ENCODE measurements at regions not wholly inside any gene's neighbourhood (a gene's known extent, or its start where the extent isn't known, plus 50 kb on each side); places are given as distances from the start of the nearest gene placed in this dataset.

DNA sequence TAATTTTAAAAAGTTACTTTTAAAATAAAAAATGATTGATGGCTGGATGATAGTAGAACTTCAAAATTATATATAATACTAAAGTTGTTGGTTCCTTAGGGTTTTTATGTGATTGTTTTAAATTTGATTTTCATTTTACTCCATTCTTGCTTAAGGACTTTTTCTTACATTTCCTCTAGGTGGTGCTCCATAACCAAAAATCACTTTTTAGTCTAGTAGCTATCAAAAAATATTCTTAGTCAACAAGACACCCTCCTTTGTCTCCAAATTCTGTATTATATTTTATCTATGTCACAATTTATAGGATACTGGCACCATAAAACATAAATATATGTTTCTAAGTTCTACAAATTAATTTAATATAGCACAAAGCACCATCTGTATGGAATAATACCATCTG is 67.2 kb upstream of the BRWD3 start:
- no peaks in the 10 kb centered on the region for H3K9me3 ChIP-seq
- DNase-seq (ENCODE audit: extremely low spot score) = no peak
- H3K4me1 ChIP-seq = no peaks in the 10 kb centered on the region
- H3K36me3 ChIP-seq = no peaks in the 10 kb centered on the region
- H3K4me3 ChIP-seq = no peak overlapping the region
- intact Hi-C loops (cut with DNase I) = no loop called here
- H3K27me3 ChIP-seq = no peaks in the 10 kb centered on the region
- H3K27ac ChIP-seq (replicated peaks in 1 of 4) = no peak overlapping the region
- TF ChIP-seq POLR2A (IDR thresholded peaks at IDR 0.05; ENCODE audit: low read depth) = no peak
- no peak for TF ChIP-seq POLR2AphosphoS5 (IDR thresholded peaks at IDR 0.05)
- TF ChIP-seq, protein P1, sequence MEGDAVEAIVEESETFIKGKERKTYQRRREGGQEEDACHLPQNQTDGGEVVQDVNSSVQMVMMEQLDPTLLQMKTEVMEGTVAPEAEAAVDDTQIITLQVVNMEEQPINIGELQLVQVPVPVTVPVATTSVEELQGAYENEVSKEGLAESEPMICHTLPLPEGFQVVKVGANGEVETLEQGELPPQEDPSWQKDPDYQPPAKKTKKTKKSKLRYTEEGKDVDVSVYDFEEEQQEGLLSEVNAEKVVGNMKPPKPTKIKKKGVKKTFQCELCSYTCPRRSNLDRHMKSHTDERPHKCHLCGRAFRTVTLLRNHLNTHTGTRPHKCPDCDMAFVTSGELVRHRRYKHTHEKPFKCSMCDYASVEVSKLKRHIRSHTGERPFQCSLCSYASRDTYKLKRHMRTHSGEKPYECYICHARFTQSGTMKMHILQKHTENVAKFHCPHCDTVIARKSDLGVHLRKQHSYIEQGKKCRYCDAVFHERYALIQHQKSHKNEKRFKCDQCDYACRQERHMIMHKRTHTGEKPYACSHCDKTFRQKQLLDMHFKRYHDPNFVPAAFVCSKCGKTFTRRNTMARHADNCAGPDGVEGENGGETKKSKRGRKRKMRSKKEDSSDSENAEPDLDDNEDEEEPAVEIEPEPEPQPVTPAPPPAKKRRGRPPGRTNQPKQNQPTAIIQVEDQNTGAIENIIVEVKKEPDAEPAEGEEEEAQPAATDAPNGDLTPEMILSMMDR (IDR thresholded peaks at IDR 0.05) = peak; percentile 23 to 47 (median 39)
- TF ChIP-seq EP300 (IDR thresholded peaks at IDR 0.05) = no peak

Small RNA genes in the stretch of these regions (small RNA-seq; reads per million reads assigned to genes)
- 0 reads per million in 3 donors for gene RNU6-493P

All from esophagus muscularis mucosa (tissue), 4 donors.